ENCODE measurements at regions not wholly inside any gene's neighbourhood (a gene's known extent, or its start where the extent isn't known, plus 50 kb on each side); places are given as distances from the start of the nearest gene placed in this dataset.

DNA sequence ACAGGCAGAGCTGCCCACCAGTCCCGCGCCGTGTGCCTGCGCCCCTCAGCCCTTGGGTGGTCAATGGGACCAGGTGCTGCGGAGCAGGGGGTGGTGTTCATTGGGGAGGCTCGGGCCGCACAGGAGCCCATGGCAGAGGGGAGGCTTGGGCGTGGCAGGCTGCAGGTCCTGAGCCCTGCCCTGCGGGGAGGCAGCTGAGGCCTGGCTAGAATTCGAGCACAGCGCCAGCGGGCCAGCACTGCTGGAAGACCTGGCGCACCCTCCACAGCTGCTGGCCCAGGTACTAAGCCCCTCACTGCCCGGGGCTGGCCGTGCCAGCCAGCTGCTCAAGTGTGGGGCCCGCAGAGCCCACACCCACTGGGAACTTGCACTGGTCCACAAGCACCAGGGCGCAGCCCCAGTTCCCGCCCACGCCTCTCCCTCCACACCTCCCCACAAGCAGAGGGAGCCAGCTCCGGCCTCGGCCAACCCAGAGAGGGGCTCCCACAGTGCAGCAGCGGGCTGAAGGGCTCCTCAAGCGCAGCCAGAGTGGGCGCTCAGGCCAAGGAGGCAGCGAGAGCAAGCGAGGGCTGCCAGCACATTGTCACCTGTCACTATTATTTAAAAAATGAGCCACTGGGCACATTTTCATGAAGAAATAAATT lies 645.8 kb downstream of the CENPC start:
- Histone ChIP-seq H3K9ac (ENCODE audit: low read length) (no peak overlapping the region), H2AFZ (ENCODE audit: low read depth, low read length, severe bottlenecking) (no peak overlapping the region), H3K9me3 (ENCODE audit: insufficient read depth, low read length) (no peaks in the 10 kb centered on the region), H3K9me2 (replicated peaks; ENCODE audit: insufficient read depth, low read length) (no peaks in the 10 kb centered on the region), H3K27me3 (ENCODE audit: low read length) (no peaks in the 10 kb centered on the region), H3K27ac (ENCODE audit: low read depth, low read length) (no peak overlapping the region), H3K79me2 (ENCODE audit: insufficient read depth, low read length) (no peaks in the 10 kb centered on the region), H4K20me1 (ENCODE audit: low read depth, low read length) (no peaks in the 10 kb centered on the region), H3K4me2 (ENCODE audit: low read depth, low read length, poor library complexity, severe bottlenecking) (no peak overlapping the region), H3K4me3 (ENCODE audit: insufficient read depth, low read length, poor library complexity, severe bottlenecking) (no peak overlapping the region), H3K36me3 (ENCODE audit: low read length) (no peaks in the 10 kb centered on the region), H3F3A (ENCODE audit: insufficient read depth) (no peaks in the 10 kb centered on the region)
- no peak for TF ChIP-seq EZH2phosphoT487 (conservative IDR thresholded peaks at IDR 0.05; ENCODE audit: low read length)
- TF ChIP-seq, protein P1, sequence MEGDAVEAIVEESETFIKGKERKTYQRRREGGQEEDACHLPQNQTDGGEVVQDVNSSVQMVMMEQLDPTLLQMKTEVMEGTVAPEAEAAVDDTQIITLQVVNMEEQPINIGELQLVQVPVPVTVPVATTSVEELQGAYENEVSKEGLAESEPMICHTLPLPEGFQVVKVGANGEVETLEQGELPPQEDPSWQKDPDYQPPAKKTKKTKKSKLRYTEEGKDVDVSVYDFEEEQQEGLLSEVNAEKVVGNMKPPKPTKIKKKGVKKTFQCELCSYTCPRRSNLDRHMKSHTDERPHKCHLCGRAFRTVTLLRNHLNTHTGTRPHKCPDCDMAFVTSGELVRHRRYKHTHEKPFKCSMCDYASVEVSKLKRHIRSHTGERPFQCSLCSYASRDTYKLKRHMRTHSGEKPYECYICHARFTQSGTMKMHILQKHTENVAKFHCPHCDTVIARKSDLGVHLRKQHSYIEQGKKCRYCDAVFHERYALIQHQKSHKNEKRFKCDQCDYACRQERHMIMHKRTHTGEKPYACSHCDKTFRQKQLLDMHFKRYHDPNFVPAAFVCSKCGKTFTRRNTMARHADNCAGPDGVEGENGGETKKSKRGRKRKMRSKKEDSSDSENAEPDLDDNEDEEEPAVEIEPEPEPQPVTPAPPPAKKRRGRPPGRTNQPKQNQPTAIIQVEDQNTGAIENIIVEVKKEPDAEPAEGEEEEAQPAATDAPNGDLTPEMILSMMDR (IDR thresholded peaks at IDR 0.05; ENCODE audit: insufficient read depth, low read length, poor library complexity, severe bottlenecking), result no peak

DNA sequence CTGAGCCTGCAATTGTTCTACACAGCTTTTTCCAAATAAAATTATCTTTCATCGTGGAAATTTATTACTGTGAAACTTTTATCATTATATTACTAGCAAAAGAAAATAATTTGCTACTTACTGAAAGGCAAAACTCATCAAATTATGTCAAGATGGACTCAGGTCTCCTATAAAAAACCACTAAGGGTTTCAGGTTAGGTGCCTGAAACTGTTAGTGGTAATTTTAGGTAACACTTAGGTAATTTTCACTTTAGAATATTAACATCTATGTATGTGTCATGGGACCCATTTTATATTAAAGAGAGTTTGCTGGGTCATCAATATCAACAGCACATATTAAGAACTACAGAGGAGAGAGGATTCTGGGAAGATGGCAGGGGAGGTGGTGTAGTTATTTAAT lies 651.5 kb downstream of the CENPC start:
- H3K9ac ChIP-seq (ENCODE audit: low read length), result no peak overlapping the region
- H3K9me3 ChIP-seq (ENCODE audit: insufficient read depth, low read length), result no peaks in the 10 kb centered on the region
- H3K36me3 ChIP-seq (ENCODE audit: low read length), result no peaks in the 10 kb centered on the region
- H3K4me2 ChIP-seq (ENCODE audit: low read depth, low read length, poor library complexity, severe bottlenecking), result no peak overlapping the region
- H3F3A ChIP-seq (ENCODE audit: insufficient read depth), result no peaks in the 10 kb centered on the region
- no peaks in the 10 kb centered on the region for H3K27me3 ChIP-seq (ENCODE audit: low read length)
- H4K20me1 ChIP-seq (ENCODE audit: low read depth, low read length), result no peaks in the 10 kb centered on the region
- H2AFZ ChIP-seq (ENCODE audit: low read depth, low read length, severe bottlenecking), result no peak overlapping the region
- H3K4me3 ChIP-seq (ENCODE audit: insufficient read depth, low read length, poor library complexity, severe bottlenecking), result no peak overlapping the region
- H3K79me2 ChIP-seq (ENCODE audit: insufficient read depth, low read length), result no peaks in the 10 kb centered on the region
- no peak for TF ChIP-seq EZH2phosphoT487 (conservative IDR thresholded peaks at IDR 0.05; ENCODE audit: low read length)
- TF ChIP-seq, protein P1 (IDR thresholded peaks at IDR 0.05; ENCODE audit: insufficient read depth, low read length, poor library complexity, severe bottlenecking), result no peak
- no peaks in the 10 kb centered on the region for H3K9me2 ChIP-seq (replicated peaks; ENCODE audit: insufficient read depth, low read length)
- H3K27ac ChIP-seq (ENCODE audit: low read depth, low read length), result no peak overlapping the region

DNA sequence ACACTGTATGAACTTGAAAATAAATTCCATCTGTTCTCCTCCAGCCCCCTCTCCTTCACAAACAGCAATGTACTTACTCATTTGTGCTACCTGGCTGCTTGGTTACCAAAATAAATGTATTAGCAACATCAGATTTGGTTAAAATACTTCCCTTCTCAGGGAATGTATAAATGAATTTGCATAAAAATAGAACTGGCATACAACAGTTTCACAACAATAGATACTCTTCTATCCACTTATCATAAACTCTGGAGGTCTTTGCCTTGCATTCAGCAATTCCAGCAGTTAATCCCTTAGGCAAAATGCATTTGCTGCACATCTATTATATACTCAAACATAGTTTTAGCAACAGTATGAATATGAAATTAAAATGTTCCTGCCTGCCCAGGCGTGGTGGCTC lies 658.2 kb downstream of the CENPC start:
- no peak for TF ChIP-seq EZH2phosphoT487 (conservative IDR thresholded peaks at IDR 0.05; ENCODE audit: low read length)
- TF ChIP-seq, protein P1 (IDR thresholded peaks at IDR 0.05; ENCODE audit: insufficient read depth, low read length, poor library complexity, severe bottlenecking), result no peak
- no peaks in the 10 kb centered on the region for H3K9me2 ChIP-seq (replicated peaks; ENCODE audit: insufficient read depth, low read length)
- H3K27ac ChIP-seq (ENCODE audit: low read depth, low read length), result no peak overlapping the region
- no peaks in the 10 kb centered on the region for H3K27me3 ChIP-seq (ENCODE audit: low read length)
- H3K4me2 ChIP-seq (ENCODE audit: low read depth, low read length, poor library complexity, severe bottlenecking), result no peak overlapping the region
- H4K20me1 ChIP-seq (ENCODE audit: low read depth, low read length), result no peaks in the 10 kb centered on the region
- no peaks in the 10 kb centered on the region for H3K9me3 ChIP-seq (ENCODE audit: insufficient read depth, low read length)
- H2AFZ ChIP-seq (ENCODE audit: low read depth, low read length, severe bottlenecking), result no peak overlapping the region
- H3K9ac ChIP-seq (ENCODE audit: low read length), result no peak overlapping the region
- H3K4me3 ChIP-seq (ENCODE audit: insufficient read depth, low read length, poor library complexity, severe bottlenecking), result no peak overlapping the region
- H3K36me3 ChIP-seq (ENCODE audit: low read length), result no peaks in the 10 kb centered on the region
- H3F3A ChIP-seq (ENCODE audit: insufficient read depth), result no peaks in the 10 kb centered on the region
- H3K79me2 ChIP-seq (ENCODE audit: insufficient read depth, low read length), result no peaks in the 10 kb centered on the region

All from SU-DHL-6 (cell line).